ENCODE measurements at regions not wholly inside any gene's neighbourhood (a gene's known extent, or its start where the extent isn't known, plus 50 kb on each side); places are given as distances from the start of the nearest gene placed in this dataset.
"Not testable (repeated sequence)": the region's sequence is repeated elsewhere in the genome, so short reads cannot be mapped to it uniquely, and the experiment has no call there.

DNA sequence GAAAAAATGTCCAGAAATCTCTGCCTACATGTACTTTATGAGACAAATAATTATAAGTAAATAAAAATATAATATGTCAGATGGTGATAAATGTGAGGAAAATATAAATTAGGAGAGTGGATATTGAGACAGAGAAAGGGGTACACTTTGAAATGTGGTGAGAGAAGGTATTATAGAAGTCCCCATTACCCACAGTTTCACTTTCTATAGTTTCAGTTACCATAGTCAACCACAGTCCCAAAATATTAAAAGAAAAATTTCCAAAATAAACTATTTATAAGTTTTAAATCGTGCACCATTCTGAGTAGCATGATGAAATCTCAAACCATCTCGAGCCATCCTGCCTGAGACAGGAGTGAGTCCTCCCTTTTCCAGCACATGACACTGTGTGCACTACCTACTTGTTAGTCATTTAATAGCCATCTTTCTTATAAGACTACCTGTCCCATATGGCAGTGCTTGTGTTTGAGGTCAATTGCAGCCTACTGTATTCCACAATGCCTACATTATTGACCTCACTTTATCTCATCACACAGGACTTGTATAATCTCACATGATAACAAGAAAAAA is 653.7 kb downstream of the DACH1 start:
- DNase-seq (ENCODE audit: low spot score) = no peak

- DNase-seq (ENCODE audit: low spot score) = no peak
Measured at GRCh38 chr13:71210861-71211260, 656.1 kb downstream of the DACH1 start.

- DNase-seq (ENCODE audit: low spot score) = no peak
Measured at GRCh38 chr13:71209217-71209616, 657.8 kb downstream of the DACH1 start.

- not testable (repeated sequence) for DNase-seq (ENCODE audit: low spot score)
Measured at GRCh38 chr13:71184583-71184982, 682.4 kb downstream of the DACH1 start.

DNA sequence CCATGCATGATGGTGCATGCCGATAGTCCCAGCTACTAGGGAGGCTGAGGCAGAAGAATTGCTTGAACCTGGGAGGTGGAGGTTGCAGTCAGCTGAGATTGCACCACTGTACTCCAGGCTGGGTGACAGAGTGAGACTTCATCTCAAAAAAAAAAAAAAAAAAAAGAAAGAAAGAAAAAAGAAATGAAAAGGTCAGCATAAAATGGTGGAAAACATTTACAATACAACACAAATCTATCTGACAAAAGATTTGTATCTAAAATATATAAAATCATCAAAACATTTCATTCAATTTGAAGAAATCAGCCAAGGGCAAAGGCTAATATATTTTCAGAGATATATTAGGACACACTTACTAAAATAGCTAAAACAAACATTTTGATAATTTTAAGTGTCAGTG is 683.7 kb downstream of the DACH1 start:
- DNase-seq (ENCODE audit: low spot score) = not testable (repeated sequence)

DNA sequence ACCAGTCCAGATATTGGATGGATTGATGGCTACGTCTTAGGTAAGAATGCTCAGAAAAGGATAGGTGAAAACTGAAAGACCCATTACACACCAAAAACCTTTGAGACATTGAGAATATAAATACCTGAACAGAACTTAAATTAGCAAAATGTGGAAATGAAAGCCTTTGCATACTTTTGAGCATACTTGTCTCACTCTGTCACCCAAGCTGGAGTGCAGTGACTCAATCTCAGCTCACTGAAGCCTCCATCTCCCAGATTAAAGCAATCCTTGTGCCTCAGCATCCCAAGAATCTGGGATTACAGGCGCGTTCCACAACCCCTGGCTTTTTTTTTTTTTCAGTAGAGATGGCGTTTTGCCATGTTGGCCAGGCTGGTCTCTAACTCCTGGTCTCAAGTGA is 695.3 kb downstream of the DACH1 start:
- DNase-seq (ENCODE audit: low spot score) = no peak

GRCh38 chr13:71169180-71169579 is 697.8 kb downstream of the DACH1 start:
- DNase-seq (ENCODE audit: low spot score) = no peak

GRCh38 chr13:71156550-71156949 is 710.5 kb downstream of the DACH1 start:
- DNase-seq (ENCODE audit: low spot score) = no peak

DNA sequence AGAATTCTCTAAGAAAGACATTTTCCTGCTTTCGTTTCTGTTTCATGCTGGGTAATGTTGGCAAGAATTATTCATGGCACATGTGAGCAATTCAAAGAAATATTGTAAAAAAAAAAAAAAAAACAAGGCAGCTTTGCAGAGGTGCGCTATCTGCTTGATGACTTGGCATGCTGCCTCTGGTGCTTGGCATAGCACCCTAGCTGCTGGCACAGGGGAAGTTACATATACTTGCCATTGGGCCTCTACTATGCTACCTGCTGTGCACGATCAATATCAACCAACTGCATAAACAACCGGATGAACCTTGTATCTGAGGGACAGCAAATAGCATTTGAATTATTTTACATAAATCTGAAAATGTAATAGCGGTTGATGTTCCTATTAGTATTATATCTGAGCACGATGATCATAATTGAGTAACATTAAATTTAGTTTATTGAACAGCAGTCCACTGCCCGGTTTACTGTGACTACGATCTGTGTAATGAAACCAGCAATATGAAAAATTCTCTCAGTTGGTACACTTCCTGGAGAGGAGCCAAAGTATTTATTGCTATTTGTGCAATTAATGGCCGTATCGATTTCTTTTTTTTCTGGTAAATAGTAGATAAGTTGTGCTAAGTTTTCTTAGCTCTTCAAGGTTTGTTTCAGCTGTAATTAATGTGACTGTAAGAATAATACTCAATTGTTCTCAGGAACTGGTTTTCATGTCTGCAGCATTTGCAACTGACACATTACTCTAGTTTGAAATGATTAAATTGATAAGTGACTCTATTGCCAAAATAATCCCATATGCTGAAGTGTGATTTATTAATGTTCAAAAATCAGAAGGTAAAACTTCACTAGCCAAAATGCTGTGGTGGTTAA is 717.3 kb downstream of the DACH1 start:
- no peak for DNase-seq (ENCODE audit: low spot score)

DNA sequence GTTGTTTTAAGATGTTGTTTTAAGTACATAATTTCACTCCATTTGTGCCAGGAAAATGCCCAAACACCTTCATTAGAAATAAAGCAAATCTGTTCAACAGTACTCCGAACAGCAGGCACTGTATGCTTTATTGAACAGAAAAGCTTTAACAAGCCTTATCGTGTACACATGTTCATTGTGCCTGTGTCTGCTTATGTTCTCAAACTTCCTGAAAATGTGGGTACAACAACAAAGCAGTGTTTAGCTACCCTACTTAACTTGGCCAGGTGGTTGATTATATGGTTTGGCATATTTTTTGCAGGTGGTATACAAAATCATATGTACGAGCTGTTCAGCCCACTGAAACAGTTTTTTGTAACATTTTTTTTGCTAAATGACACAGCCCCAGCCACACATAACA is 718.0 kb downstream of the DACH1 start:
- DNase-seq (ENCODE audit: low spot score) = no peak

GRCh38 chr13:71148396-71148795 is 718.6 kb downstream of the DACH1 start:
- DNase-seq (ENCODE audit: low spot score) = no peak

DNA sequence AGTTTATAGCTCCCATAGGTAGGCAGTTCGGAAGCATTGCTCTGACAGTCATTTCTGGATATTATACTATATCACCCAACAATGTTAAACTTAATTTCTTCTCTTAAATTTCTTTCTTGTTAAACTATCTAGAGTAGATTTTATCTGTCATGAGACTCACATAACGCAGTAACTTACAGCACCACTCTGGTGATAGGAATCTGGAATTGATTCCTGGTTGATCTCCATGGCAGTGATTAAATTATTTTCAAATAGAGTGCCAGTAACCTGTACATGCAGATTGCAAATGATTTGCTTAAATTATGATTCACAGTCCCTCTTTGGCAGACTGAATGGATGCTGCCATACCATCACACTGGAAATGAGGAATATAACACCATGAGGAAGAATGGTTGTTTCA is 722.1 kb downstream of the DACH1 start:
- no peak for DNase-seq (ENCODE audit: low spot score)

- no peak for DNase-seq (ENCODE audit: low spot score)
Measured at GRCh38 chr13:71137101-71137500, 729.9 kb downstream of the DACH1 start.

DNA sequence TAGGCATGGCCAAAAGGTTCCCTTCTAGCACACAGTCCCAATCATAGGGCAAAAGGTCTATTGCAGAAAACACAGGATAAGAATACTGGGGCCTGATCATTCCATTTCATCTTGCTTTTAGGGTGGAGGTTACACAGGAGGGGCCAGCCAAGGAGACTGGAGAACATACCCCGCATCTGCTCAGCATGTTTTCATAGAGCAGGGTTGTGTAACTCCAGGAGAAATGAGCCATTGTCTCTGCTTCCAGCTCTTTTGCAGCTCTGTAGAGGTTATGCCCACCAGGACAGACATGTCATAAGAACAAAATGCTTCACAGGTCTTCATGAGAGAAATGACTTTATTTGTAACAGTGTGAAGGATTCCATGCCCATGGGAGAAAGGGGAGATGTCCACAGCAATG is 742.8 kb downstream of the DACH1 start:
- DNase-seq (ENCODE audit: low spot score) = no peak

- DNase-seq (ENCODE audit: low spot score) = no peak
Measured at GRCh38 chr13:71118779-71119364, 748.1 kb downstream of the DACH1 start.

GRCh38 chr13:71117920-71118319 is 749.1 kb downstream of the DACH1 start:
- no peak for DNase-seq (ENCODE audit: low spot score)

GRCh38 chr13:71115301-71115700 is 751.7 kb downstream of the DACH1 start:
- no peak for DNase-seq (ENCODE audit: low spot score)

GRCh38 chr13:71096421-71096820 is 770.6 kb downstream of the DACH1 start:
- DNase-seq (ENCODE audit: low spot score) = no peak

DNA sequence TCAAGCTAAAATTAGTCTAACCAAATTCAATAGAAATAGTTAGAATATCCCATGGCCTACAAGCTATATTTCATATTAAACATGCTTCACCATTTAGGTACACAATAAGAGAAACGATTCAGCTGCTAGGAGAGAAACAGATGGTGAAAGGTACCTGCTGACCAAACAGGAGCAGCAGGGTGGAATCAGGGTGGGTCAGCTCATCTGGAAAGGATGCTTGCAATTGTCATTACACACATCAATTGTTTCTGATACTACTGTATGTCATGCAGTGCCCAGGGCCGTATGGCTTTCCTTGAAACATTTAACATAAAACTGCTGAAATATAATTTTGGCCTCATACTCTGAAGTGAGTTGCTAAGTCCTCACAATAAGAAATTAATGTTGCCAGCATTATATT is 776.0 kb downstream of the DACH1 start:
- DNase-seq (ENCODE audit: low spot score) = no peak

- DNase-seq (ENCODE audit: low spot score) = no peak
Measured at GRCh38 chr13:71089056-71089455, 777.9 kb downstream of the DACH1 start.

GRCh38 chr13:71087432-71087831 is 779.6 kb downstream of the DACH1 start:
- no peak for DNase-seq (ENCODE audit: low spot score)

DNA sequence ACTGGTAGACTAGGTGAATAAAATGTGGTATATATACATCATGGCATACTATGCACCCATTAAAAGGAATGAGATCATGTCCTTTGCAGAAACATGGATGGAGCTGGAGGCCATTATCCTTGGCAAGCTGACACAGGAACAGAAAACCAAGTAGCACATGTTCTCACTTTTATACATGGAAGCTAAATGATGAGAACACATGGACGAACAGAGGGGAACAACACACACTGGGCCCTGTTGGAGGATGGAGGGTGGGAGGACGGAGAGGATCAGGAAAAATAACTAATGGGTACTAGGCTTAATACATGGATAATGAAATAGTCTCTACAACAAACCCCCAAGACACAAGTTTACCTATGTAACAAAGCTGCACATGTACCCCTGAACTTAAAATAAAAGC is 780.0 kb downstream of the DACH1 start:
- DNase-seq (ENCODE audit: low spot score) = no peak

- no peak for DNase-seq (ENCODE audit: low spot score)
Measured at GRCh38 chr13:71082631-71083030, 784.4 kb downstream of the DACH1 start.
